NCI-H2227 treated with DMSO at 0.1 percent for 48 hours (cell line): ENCODE measurements at regions not wholly inside any gene's neighbourhood (a gene's known extent, or its start where the extent isn't known, plus 50 kb on each side); places are given as distances from the start of the nearest gene placed in this dataset.
"Not testable (repeated sequence)": the region's sequence is repeated elsewhere in the genome, so short reads cannot be mapped to it uniquely, and the experiment has no call there.

ENCODE experiments used
- DNase-seq: peaks from one replicate; lab custom pipeline; 2025; lab: John Stamatoyannopoulos, UW

DNA sequence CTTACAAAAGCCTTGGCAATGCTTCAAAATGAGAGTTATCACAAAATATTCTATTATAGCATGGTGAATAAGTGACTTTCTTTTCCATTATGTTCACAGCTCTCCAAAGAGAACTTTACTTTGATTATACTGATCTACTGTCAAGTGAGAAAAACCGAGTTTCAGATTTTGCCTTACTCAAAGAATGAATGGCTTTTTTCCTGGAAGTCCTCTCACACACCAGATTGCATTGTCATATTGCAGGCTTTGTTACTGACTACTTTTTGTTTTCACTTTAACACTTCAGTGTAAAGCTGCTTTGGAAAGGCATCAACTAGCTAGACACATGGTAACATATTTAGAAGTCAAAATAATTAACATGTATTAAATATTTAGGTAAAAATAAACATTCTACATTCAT lies 765.2 kb upstream of the NUDT12 start:
- DNase-seq: no peak

DNA sequence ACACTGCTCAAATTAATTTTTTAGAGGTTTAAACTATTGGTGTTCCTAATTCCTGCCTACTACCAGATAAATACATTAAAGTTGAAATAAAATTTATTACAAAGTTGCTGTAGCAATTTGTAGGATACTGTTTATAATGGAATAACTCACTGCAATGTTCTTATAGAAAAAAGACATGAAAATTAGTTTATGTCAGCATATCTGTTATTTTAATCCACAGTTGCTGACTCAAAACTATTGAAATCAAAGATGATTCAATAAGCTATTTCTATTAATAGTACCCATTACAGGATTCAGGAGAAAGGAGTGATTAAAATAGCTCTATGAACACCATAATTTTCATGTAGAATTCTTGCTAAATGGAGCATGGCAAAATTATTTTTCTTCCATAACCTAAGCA lies 764.4 kb upstream of the NUDT12 start:
- no peak for DNase-seq

DNA sequence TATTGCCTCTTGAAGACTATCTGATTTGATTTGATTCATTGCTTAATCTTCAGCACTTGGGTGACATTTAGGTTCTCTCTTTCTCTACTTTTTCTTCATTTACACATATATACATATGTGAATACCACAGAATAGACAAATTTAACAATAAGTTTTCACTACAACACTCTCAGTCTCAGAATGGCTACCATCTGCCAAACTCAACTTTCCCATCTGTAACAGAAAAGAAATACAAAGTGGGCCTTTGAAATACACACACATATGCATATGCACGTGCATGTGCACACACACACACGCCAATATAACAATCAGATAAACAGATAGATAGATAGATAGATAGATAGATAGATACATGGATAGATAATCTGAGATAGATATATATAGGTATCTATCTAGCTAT lies 762.8 kb upstream of the NUDT12 start:
- DNase-seq: no peak

DNA sequence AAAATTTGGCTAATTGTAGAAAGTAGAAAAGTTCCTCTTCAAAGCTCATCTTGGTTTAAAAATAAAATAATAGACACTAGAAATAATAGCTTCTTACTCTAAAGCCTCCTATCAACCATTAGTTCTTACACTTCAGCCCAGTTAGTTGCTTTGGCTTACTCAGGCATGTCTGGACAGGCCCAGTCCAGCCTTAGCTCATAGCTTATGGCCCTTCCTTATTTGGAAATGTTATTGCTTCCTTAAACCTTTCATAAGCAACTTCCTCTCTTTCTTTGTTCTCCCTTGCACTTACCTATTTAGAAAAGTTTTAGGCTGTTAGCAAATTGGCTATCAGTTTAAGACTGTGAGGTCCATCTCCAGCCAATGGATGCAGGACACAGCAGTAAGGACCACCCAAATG lies 754.1 kb upstream of the NUDT12 start:
- not testable (repeated sequence) for DNase-seq

DNA sequence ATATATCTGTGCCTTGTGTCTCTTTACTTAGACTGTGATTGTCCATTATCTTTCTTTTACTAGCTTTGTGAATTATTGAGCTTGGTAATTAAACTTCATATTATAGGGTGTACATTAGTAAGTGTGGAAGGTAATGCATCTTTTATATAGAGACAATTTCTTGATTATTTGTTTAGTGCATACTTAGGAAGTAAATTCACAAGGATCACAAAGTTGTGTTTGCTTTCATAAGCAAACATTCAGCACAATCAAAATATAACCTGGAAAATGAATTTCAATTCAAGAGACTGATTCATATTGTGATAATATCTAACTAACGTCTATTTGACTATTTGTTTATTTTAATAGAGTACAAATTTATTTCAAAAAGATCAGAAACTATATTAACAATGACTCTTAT lies 749.9 kb upstream of the NUDT12 start:
- DNase-seq: no peak

DNA sequence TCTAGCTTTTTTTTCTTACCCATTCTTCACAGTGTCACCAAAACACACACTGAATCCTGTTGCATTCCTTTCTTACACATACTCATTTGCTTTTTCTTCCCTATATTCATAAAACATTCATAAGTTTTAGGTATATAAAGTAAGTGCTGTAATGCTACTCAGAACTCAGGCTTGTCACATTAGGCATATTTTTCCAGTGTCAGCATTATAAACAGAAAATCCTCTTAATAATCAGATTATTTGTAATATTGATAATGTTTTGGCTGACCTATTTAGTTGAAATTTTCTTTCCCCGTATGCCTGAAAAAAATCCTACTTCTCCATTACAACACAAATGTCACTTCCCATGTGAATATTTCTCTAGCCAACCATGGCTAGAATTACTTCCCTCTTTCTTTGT lies 743.0 kb upstream of the NUDT12 start:
- no peak for DNase-seq

DNA sequence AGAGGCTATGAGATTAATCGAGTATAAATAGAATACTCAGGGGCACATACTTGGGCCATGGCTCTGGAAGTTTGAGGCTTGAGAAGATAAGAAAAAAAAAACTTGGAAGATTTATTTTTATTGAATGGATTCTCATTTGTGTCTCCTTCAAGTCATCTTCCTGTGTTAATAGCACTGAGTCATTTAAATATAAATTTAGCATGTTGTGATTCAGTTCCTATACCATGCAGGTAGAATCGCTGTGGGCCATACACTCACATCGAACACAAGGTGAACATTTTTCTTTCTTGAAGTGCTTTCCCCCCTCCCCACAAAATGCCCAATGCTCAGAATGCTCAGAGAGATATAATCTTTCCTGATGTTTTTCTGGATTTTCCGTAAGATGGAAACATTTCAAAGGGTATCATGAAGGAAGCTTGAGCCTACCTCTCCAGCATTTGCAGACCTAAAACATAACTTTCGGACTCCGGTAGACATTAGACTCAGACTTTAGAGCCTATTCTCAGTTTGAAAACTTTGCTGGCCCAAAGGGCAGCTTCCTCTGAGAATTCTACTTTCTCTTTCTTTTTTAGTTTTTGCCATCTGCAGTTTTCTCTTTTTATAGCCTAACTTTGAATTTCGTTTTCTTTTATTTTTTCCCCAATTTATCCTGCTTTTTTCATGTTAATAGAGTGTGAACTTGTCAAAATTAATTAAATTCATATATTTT lies 737.6 kb upstream of the NUDT12 start:
- DNase-seq: no peak

DNA sequence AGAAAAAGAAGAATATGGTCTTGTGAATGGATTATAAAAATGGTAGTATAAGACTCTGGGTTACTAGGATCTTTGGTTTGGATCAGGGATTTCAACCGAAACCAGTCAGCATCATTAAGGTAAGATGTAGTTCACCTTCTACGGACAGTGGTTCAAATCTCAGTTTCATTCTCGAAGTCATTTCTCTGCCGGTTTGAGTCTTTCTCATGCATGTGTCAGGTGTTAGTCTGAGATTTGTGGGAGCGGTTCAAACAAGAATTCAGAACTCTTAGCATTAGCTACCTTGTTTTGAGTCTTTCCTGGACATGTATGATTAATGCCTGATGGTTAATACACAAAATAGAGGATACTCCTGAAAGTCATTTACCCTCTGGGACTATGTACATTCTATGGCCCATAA lies 735.9 kb upstream of the NUDT12 start:
- DNase-seq: no peak

DNA sequence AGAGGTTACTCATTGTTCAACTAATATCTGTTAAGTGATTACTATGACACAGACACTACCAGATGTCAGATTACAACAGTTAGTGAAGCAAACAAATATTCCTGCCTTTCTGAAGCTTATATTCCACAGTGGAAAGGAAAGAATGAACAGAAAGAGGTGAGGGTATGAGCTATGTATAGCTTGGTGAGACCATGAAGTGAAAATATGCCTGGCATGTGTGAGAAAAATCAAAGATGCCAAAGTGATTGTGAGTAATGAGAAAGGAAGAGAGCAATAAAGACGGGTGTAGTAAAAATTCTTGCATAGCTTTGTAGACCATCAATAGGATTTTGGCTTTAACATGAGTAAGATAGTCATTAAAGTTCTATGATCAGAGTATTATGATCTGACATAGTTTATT lies 734.5 kb upstream of the NUDT12 start:
- DNase-seq: no peak

DNA sequence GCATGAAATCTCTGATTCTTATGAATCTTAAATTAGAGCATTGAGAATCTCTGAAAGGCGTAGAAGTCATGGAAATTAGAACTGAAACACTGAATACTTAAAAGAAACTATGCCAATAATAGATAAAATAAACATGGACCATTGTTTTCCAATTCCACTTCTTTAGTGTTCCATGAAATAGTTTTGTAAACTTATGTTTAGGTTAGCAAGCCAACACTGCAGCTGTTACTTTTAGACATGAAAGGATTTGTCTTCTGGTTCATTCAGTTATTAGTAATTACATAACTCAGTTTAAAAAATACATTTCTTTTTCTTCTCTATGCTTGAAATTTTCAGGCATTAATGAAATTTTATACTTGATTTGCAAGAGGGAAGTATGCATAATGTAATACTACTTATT lies 733.4 kb upstream of the NUDT12 start:
- DNase-seq: no peak

DNA sequence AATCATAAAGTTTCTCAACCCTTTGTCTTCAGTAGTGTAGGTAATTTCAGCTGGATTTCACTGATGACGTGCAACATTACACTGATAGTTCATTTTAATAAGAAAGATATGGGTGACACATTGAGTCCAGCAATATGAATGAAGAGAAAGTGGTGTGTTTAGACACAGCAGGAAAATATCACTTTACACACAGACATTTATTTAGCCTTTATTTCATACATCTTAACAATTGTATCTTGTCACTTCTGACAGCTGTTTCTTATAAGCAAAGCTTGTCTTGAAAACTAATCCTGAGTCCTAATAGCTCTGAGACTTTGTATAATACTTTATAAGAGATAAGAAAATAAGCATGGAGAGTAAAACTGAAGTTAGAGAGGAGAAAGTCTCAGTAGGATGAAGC lies 720.5 kb upstream of the NUDT12 start:
- DNase-seq: no peak

DNA sequence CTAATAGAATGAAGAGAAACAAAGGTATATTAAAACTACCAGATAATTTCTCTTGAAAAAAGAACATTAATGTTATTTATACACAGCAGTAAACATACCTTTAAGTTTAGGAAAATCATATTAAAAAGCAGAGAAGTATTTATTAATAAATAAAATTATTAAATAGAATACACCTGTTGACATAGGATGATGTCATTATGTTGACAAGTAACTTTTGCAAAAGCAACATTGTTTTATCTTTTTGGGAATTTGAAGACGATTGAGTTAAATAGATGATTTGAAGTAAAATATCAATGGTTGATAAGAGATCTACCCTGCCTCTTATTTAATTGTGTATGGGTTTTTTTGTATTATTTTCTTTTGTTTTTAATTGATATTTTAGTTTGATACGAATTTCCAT lies 711.1 kb upstream of the NUDT12 start:
- no peak for DNase-seq

DNA sequence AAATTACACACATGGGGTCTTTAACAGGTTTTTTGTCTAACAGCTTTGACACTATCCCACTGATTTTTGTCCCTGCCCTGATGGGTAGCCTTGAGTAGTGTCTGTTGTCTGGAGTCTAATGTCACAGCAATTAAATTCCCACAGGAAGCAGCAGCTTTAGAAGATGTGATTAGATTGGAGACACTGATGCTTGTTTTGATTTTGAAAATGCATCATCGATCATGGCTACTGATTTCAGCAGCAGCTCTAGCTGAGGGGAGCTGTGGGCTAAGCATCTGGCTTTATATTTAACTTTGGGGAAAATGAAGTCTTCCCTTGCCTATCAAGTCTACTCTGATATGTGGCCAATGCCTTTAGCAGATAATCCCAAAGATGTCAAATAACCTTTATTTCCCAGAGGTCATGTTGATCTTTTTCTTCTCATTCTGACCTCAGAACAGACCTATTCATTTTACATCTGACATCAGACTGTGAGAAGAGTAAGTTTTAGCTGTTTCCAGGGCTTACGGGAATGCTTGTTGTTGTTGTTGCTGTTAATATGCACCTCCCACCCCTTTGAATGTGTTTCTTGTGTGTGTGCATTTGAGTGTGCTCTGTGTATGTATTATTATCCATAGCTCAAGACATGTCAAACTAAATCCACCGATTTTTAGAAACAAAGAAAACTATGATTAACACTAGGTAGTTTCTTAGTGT lies 704.9 kb upstream of the NUDT12 start:
- DNase-seq: no peak

DNA sequence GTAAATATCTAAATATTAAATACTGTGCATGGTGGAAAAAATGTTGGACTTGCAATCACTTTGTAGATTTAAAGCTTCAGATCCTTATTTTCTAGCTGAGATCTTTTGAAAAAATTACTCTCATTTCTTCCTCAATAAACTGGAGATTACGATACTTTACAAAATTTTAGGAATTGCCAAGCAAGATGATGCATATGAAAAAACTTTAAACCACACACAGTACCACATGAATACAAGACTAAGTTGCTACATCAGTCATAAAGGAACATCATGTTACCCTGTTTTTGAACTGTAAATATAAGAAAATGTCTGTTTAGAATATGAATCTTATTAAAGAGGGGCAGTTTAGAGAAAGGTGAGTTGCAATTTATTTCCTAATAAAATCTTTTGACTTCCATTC lies 703.6 kb upstream of the NUDT12 start:
- DNase-seq: no peak

DNA sequence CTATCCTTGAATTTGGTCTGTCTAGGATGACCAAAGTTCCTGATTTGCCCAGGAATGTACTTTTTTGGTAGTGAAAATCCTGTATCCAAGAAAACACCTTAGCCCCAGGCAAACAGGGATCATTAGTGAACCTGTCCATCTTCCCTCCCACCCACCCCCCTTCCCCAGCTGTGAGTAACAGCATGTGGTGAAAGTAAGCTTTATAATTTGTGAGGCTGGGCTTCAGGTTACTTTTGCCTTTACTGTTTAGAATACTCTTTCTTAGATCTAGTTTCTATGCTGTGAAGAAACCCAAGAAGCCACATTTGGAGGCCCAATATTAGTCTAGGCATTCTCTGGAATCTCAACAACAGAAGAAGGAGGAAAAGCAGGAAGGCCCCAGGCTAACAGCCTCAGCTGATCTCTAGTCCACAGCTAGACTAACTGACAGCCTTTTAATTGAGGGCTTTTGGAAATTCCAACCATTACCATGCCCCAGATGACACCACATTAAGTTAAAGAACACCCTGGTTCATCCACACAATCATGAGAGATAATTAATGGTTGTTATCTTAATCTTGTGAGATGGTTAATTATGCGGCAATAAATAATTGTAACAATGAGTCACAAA lies 703.0 kb upstream of the NUDT12 start:
- no peak for DNase-seq

DNA sequence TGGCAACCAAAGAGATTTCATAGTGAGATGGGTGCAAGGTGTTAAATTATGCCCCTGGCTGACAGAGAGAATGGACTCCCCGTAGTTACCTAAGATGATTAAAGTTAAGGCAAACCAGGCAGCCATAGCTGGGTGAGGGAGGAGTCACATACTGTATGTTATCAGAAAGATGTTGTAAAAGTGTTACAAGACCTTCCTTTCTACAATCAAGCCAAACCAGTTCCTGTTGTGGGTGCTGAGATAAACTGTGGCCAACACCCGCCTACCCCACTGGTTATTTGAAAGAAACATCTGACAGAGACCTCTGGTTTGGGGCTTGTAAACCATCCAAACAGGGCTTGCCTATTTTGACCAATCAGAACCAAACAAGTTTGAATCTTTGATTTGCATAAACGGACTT lies 684.7 kb upstream of the NUDT12 start:
- DNase-seq: no peak

DNA sequence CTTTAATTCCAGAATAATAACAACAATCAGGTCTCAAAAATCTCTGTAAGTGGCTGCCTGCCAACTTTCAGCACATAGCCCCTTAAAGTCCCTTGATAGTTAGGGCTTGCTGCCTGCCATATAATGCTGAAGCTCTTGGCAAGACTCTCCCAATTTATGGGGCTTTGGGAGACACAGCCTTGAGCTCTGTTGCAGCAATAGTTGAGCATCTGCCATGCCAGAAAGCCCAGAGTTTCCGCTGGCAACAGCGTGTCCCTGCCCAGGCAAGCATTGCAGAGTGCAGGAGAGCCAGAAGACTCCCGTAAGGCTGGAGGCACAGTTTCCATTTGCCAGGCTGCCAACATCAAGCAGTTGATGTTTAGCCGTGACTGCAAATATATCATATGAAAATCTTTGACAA lies 678.5 kb upstream of the NUDT12 start:
- no peak for DNase-seq

DNA sequence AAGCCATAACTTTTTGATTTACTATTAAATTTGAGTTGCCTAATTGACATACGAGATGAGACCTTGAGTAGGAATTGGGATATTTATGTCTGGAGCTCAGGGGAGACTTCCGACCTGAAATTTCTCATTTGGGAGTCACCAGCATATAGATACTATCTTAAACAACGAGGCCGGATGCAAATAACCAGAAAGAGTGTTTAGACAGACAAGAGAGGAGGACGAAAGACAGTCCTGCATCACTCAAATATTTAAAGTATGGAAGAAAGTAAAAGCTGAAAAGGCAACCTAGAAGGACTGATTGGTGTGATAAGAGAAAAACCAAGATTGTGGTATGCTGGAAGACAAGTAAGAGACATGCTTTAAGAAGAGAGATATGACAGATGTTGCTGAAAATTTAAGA lies 675.0 kb upstream of the NUDT12 start:
- no peak for DNase-seq

DNA sequence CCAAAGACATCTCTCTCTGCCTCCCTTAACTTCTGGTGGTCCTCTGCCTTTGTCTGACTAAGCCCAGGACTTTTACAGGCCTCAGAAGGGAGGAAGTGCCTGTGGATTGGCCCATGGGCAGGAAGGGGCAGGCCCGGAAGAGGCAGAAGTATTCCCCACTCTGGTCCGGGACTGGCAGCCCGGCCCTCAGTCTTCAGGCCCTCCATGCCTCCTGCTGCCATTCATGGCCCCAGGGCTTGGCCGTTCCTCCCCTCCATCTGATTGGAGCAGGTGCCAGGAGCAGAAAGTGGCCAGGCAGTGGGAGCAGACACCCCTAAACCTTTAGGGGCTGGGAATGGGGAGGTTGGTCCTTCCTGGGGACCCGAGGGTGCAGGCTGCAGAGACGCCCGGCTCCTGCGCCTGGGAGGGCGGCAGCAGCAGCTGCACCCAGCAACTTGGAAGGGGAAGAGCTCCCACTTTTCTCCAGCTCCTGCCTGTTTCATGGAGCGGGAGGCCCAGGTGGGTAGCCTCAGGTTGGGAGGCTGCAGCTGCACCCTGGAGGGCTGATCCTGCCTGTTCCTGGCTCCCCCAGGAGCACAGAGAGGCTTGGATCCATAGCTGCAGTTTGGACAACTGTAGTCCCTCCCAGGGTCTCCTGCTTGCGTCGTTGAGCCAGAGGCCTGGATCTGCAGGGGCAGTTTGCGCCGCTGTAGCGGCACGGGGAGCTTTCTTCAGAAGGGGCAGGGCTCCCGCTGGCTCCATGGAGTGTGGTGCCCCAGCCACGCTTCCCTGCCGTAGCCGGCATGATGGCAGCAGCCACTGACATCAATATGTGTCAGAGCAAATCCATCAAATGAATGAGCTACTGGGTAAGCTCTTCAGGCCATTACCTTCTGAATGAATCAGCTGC lies 661.5 kb upstream of the NUDT12 start:
- DNase-seq: no peak

DNA sequence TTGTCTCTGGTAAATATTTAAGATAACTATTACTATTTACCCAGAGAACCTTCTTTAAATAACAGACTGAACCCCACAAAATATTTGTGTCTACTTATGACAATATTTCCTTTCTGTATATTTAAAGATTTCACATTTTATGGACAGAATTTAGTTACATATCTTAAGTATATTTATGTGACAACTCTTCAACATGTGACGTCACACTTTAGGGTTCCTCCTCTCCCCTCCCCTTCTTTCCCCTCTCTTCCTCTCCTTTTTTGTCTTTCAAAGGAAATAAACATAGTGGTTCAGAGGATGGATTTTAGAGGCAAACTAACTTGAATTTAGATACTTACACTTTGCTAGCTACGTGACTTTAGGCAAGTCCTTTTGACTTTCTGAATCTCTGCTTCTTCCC lies 655.6 kb upstream of the NUDT12 start:
- DNase-seq: no peak

DNA sequence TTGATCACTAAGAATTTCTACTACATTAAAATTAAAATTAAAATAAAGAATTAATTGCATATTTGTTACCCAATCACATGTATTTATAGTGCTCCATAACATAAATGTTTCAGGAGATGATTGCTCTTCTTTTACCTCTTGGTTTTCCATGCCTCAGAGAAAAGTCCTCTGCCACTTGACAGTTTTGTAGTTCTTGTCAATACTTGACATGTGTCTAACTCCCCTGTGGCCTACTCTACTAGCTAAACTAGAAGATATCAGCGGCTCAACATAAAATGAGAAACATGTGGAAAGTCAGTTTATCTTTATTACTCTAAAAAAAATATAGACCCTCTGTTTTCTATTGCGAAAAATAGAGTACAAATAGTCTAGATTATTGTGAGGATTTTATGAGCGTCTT lies 650.6 kb upstream of the NUDT12 start:
- DNase-seq: no peak

DNA sequence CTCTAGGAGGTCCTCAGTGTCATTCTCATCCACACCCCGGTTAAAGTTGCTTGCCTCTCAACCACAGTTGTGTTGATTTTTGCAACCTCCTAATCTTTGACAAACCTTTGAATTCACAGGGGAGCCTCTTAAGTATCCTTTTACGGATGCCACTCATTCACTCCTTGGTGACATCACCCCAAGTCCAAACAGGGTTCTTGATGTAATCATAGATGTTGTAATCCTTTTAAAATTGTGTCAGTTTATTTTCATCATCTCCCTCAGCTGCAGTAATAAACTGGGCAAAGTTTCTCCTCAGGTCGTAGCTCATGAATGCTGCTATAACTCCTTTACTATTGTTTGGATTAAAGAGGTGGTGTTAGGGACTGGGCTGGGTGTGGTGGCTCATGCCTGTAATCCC lies 637.2 kb upstream of the NUDT12 start:
- no peak for DNase-seq

DNA sequence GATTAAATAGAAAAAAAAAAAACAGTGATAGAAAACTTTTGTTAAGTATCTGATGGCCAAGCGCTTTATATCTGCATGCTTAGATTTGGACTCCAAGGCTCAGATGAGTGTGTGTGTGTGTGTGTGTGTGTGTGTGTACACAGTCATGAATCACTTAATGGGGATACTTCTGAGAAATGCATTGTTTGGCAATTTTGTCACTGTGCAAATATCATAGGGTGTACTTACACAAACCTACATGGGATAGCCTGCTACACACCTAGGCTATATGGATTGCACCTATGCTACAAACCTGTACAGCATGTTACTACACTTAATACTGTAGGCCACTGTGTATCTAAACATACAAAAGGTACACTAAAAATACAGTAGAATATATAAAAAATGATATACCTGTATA lies 635.6 kb upstream of the NUDT12 start:
- no peak for DNase-seq
